GM06990 (cell line): ENCODE measurements at regions not wholly inside any gene's neighbourhood (a gene's known extent, or its start where the extent isn't known, plus 50 kb on each side); places are given as distances from the start of the nearest gene placed in this dataset.
"Not testable (repeated sequence)": the region's sequence is repeated elsewhere in the genome, so short reads cannot be mapped to it uniquely, and the experiment has no call there.

Source experiments
- DNase-seq: peaks from one replicate; pipeline ENCODE4 v3.0.0-alpha.2; 2011; ENCODE audit not compliant: insufficient read length; ENCODE audit errors: extremely low read depth
- H3K27me3 ChIP-seq: replicated peaks from 2 replicates; pipeline ENCODE4 v1.6.0; 2011; ENCODE audit warnings: low read length; ENCODE audit not compliant: control insufficient read depth, insufficient read depth
- H3K36me3 ChIP-seq: 2 replicates; pipeline ENCODE4 v1.5.1; 2011; ENCODE audit warnings: low read length; ENCODE audit not compliant: control insufficient read depth, insufficient read depth
- H3K4me3 ChIP-seq: replicated peaks from 2 replicates; pipeline ENCODE4 v1.5.1; 2011; ENCODE audit warnings: low read depth, mild to moderate bottlenecking, control low read depth, low read length
- CTCF ChIP-seq: IDR thresholded peaks from 2 replicates; pipeline ENCODE4 v1.5.1; 2011; ENCODE audit warnings: low read length, control low read depth, mild to moderate bottlenecking, inconsistent platforms; ENCODE audit not compliant: insufficient read depth, poor library complexity, severe bottlenecking

GRCh38 chr14:106179761-106180160 lies 653.4 kb downstream of the TMEM121 start:
- Histone ChIP-seq H3K36me3 (no peaks in the 10 kb centered on the region), H3K4me3 (no peak overlapping the region), H3K27me3 (no peaks in the 10 kb centered on the region)
- DNase-seq = no peak
- TF ChIP-seq CTCF = no peak

DNA sequence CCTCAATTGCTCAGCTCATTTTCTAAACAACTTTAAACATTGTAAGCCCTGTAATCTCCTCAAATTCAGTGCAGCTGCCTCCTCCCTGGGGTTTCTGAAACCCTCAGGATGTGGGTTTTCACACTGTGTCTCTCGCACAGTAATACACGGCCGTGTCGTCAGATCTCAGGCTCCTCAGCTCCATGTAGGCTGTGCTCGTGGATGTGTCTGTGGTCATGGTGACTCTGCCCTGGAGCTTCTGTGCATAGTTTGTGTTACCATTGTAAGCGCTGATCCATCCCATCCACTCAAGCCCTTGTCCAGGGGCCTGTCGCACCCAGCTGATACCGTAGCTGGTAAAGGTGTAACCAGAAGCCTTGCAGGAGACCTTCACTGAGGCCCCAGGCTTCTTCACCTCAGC lies 658.4 kb downstream of the TMEM121 start:
- DNase-seq, H3K27me3 ChIP-seq, H3K4me3 ChIP-seq, H3K36me3 ChIP-seq: not testable (repeated sequence)

DNA sequence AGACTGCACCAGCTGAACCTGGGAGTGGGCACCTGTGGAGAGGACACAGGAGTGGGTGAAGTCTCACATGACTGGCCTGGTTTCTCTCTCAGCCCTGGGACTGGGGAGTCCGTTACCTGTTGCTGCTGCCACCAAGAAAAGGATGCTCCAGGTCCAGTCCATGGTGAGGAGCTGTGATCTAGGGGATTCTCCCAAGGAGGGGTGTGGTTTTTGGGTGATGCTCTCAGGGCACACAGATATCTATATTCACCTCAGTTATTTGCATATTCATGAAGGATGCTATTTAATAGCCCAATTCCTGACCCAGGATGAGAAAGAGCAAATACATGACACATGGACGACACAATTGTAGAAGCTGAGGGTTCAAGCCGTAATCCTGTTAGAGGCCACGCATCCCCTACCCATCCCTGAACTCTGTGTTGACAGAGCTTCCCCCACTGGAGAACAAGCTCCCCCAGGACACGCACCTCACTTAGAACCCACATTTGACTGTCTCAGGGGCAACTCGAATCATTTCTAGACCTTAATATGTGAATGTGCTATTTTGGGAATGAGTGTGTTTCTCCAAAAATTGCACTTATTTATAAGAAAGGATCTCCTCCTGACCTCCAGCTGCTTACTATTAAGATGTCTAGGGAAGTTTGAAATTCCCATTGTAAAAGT lies 658.9 kb downstream of the TMEM121 start:
- H3K27me3 ChIP-seq, DNase-seq: not testable (repeated sequence)

DNA sequence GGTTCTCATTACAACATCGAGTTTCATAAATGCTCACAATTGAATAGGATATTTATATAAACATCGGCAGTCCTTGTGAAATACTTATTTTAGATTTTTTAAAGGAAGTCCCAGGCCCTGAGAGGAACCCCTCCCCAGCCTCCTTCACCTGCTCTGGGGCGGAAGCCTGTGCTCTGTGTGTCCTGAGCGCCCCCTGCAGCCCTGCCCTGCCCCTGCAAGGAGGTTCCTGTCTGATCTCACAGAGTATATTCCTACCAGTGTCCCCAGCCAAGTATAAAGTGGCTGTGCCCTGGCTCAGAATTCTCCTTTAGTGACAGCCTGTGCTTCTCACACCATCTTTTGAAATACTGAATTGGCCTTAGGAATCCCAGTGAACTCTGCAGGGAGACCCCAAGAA lies 659.5 kb downstream of the TMEM121 start:
- no peak overlapping the region for H3K4me3 ChIP-seq
- no peaks in the 10 kb centered on the region for H3K27me3 ChIP-seq
- H3K36me3 ChIP-seq = no peaks in the 10 kb centered on the region
- DNase-seq = no peak
- TF ChIP-seq CTCF = peak; percentile 47

More for the DNA sequence above, 658.9 kb downstream of the TMEM121 start:
- not testable (repeated sequence) for H3K36me3 ChIP-seq, H3K4me3 ChIP-seq

GRCh38 chr14:106187216-106187615 lies 660.8 kb downstream of the TMEM121 start:
- no peak overlapping the region for H3K4me3 ChIP-seq
- no peaks in the 10 kb centered on the region for H3K36me3 ChIP-seq
- no peak for TF ChIP-seq CTCF
- no peak for DNase-seq
- no peaks in the 10 kb centered on the region for H3K27me3 ChIP-seq

- DNase-seq, H3K4me3 ChIP-seq, H3K27me3 ChIP-seq, H3K36me3 ChIP-seq: not testable (repeated sequence)
Measured at GRCh38 chr14:106192701-106193100, 666.3 kb downstream of the TMEM121 start.

GRCh38 chr14:106196459-106196858 lies 670.1 kb downstream of the TMEM121 start:
- not testable (repeated sequence) for H3K36me3 ChIP-seq, H3K4me3 ChIP-seq, H3K27me3 ChIP-seq, DNase-seq
- TF ChIP-seq CTCF = peak; percentile 6

DNA sequence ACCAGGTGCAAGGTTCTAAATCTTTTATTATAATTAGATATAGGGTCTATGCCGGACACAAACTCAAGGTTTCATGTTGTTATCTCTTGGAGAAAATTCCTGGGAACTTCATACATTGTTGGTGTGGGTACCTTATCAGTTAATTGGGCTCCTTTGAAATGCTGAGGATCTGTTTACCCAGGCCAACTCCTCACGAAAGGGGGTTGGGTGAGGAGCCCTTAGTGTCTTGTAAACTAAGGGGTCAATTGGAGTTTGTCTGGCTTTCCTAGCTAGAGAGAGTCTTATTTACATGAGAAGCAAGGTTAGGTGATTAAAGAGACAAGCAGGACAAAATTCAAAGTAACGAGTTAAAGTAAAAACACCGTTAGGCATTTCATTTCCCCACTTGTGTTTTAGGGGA lies 670.9 kb downstream of the TMEM121 start:
- not testable (repeated sequence) for H3K36me3 ChIP-seq, H3K27me3 ChIP-seq, DNase-seq, H3K4me3 ChIP-seq
